GM23248 (cell line): ENCODE measurements at regions not wholly inside any gene's neighbourhood (a gene's known extent, or its start where the extent isn't known, plus 50 kb on each side); places are given as distances from the start of the nearest gene placed in this dataset.

Source experiments
- EZH2 ChIP-seq: fragments of 200-600 bp; sonication (generic); IDR thresholded peaks from 2 replicates; pipeline ENCODE4 v1.6.1; 2018; ENCODE audit warnings: antibody characterized with exemption, mild to moderate bottlenecking; ENCODE audit not compliant: insufficient read depth, poor library complexity, severe bottlenecking
- EZH2phosphoT487 ChIP-seq: fragments of 200-600 bp; sonication (generic); IDR thresholded peaks from 2 replicates; pipeline ENCODE4 v1.6.1; 2018; ENCODE audit warnings: antibody characterized with exemption, moderate library complexity, mild to moderate bottlenecking, low read depth; ENCODE audit not compliant: insufficient read depth

- no peak for TF ChIP-seq EZH2
- TF ChIP-seq EZH2phosphoT487 = no peak
These were observed 207.0 kb downstream of the MAF start for GRCh38 chr16:79393564-79393963.
